ENCODE measurements at regions not wholly inside any gene's neighbourhood (a gene's known extent, or its start where the extent isn't known, plus 50 kb on each side); places are given as distances from the start of the nearest gene placed in this dataset.
"Not testable (repeated sequence)": the region's sequence is repeated elsewhere in the genome, so short reads cannot be mapped to it uniquely, and the experiment has no call there.

DNA sequence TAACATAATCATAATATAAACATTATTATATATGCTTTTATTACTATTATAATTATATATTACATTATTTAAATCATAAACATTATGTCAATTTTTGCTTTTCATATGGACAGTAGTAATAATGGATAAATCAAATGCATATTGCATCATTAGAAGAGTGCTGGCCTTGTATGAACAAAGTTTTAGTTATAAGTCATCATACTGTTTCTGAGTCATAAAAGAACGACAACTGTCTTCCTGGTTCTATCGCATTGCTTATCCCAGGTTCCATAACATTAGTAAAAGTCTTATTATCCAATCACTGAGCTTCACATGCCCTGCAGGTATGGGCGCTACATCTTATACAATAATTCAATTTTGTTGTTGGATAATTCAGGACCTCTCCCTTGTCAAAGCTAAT lies 225.8 kb downstream of the SPATA31A1 start:
- 98% methylated on average over 3 of the region's 3 CpGs for WGBS (ENCODE audit: low lambda C conversion rate, missing lambda C conversion rate)
- not testable (repeated sequence) for H2AFZ ChIP-seq; H3K4me1 ChIP-seq (ENCODE audit: insufficient read depth); H3K27ac ChIP-seq; H3K27me3 ChIP-seq; H3K9me3 ChIP-seq (ENCODE audit: low read depth); H4K20me1 ChIP-seq (ENCODE audit: insufficient read depth, poor library complexity, severe bottlenecking); H3K79me2 ChIP-seq; H3K4me2 ChIP-seq; H3K4me3 ChIP-seq; H3K36me3 ChIP-seq (replicated peaks; ENCODE audit: insufficient read depth, low read depth); H3K9me2 ChIP-seq (replicated peaks; ENCODE audit: insufficient read depth); DNase-seq (ENCODE audit: low spot score)

GRCh38 chr9:39582677-39583412 lies 227.4 kb downstream of the SPATA31A1 start:
- H2AFZ ChIP-seq; DNase-seq (ENCODE audit: low spot score); H4K20me1 ChIP-seq (ENCODE audit: insufficient read depth, poor library complexity, severe bottlenecking); H3K36me3 ChIP-seq (replicated peaks; ENCODE audit: insufficient read depth, low read depth); H3K4me2 ChIP-seq; H3K27me3 ChIP-seq; H3K79me2 ChIP-seq; H3K9me3 ChIP-seq (ENCODE audit: low read depth); H3K27ac ChIP-seq; H3K4me1 ChIP-seq (ENCODE audit: insufficient read depth); H3K9me2 ChIP-seq (replicated peaks; ENCODE audit: insufficient read depth); H3K4me3 ChIP-seq: not testable (repeated sequence)
- 92% methylated on average over 1 of the region's 1 CpG for WGBS (ENCODE audit: low lambda C conversion rate, missing lambda C conversion rate)

- not testable (repeated sequence) for DNase-seq (ENCODE audit: low spot score); H3K4me2 ChIP-seq; H4K20me1 ChIP-seq (ENCODE audit: insufficient read depth, poor library complexity, severe bottlenecking); H3K27me3 ChIP-seq; H3K27ac ChIP-seq; H3K79me2 ChIP-seq; H3K9me3 ChIP-seq (ENCODE audit: low read depth); H3K4me3 ChIP-seq; H2AFZ ChIP-seq; H3K4me1 ChIP-seq (ENCODE audit: insufficient read depth); H3K36me3 ChIP-seq (replicated peaks; ENCODE audit: insufficient read depth, low read depth); H3K9me2 ChIP-seq (replicated peaks; ENCODE audit: insufficient read depth)
These were observed 227.9 kb downstream of the SPATA31A1 start for GRCh38 chr9:39583413-39583747.

GRCh38 chr9:39585233-39585632 lies 229.8 kb downstream of the SPATA31A1 start:
- not testable (repeated sequence) for H3K9me2 ChIP-seq (replicated peaks; ENCODE audit: insufficient read depth); H3K79me2 ChIP-seq; H4K20me1 ChIP-seq (ENCODE audit: insufficient read depth, poor library complexity, severe bottlenecking); H3K4me1 ChIP-seq (ENCODE audit: insufficient read depth); DNase-seq (ENCODE audit: low spot score); H3K27me3 ChIP-seq; H3K4me2 ChIP-seq; H2AFZ ChIP-seq; H3K9me3 ChIP-seq (ENCODE audit: low read depth); H3K27ac ChIP-seq; H3K4me3 ChIP-seq; H3K36me3 ChIP-seq (replicated peaks; ENCODE audit: insufficient read depth, low read depth)
- WGBS (ENCODE audit: low lambda C conversion rate, missing lambda C conversion rate), result 95% methylated on average over 6 of the region's 7 CpGs

DNA sequence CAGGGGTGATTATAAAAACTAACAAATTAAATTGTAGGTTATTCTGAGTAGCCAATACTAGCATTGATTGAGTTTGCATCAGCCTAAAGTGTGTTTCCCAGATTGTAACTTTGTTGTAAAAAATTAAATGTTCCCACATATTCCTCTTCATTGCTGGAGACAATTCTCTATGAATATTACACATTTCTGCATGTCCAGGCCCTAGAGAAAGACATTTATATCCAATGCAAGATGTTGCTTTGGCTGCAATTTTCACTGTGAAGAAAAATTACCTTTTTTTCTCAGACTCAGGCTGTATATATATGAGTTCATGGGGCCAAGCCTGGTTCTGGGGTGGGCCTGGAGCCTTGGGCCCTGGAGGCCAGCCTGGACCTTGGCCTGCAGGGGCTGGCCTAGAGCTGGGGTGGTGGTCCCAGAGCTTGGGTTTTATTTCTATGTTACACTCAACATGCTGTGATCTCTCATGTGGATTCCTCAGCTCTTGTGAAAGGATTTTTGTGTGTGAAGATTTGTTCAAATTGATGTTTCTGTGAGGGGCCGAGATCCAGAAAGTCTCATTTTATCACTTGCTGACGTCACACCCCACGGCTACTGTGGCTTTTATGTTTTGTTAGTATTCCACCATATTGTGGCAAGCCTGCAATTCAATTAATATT lies 232.5 kb downstream of the SPATA31A1 start:
- DNase-seq (ENCODE audit: low spot score), result peak; percentile 6
- Histone ChIP-seq H4K20me1 (ENCODE audit: insufficient read depth, poor library complexity, severe bottlenecking) (no peaks in the 10 kb centered on the region), H3K27ac (no peak overlapping the region), H3K4me3 (no peak overlapping the region), H3K9me2 (replicated peaks; ENCODE audit: insufficient read depth) (no peaks in the 10 kb centered on the region), H3K9me3 (ENCODE audit: low read depth) (no peaks in the 10 kb centered on the region), H3K27me3 (no peaks in the 10 kb centered on the region), H2AFZ (no peak overlapping the region), H3K36me3 (replicated peaks; ENCODE audit: insufficient read depth, low read depth) (no peaks in the 10 kb centered on the region), H3K79me2 (no peaks in the 10 kb centered on the region), H3K4me2 (no peak overlapping the region), H3K4me1 (ENCODE audit: insufficient read depth) (no peaks in the 10 kb centered on the region)
- TF ChIP-seq CTCF (IDR thresholded peaks at IDR 0.05; ENCODE audit: poor library complexity), result no peak
- no peak for TF ChIP-seq EZH2 (IDR thresholded peaks at IDR 0.05; ENCODE audit: borderline replicate concordance)
- TF ChIP-seq EZH2phosphoT487 (IDR thresholded peaks at IDR 0.05; ENCODE audit: low read depth, severe bottlenecking, unreplicated experiment), result no peak
- 90% methylated on average over 3 of the region's 3 CpGs for WGBS (ENCODE audit: low lambda C conversion rate, missing lambda C conversion rate)
